Right atrium auricular region (tissue), 2 donors: ENCODE measurements at regions not wholly inside any gene's neighbourhood (a gene's known extent, or its start where the extent isn't known, plus 50 kb on each side); places are given as distances from the start of the nearest gene placed in this dataset.
A peak's percentile ranks its signal among the peaks of the same experiment; 100 is the strongest.
"Not testable (repeated sequence)": the region's sequence is repeated elsewhere in the genome, so short reads cannot be mapped to it uniquely, and the experiment has no call there.

ENCODE experiments used
- DNase-seq: peaks from one replicate; pipeline ENCODE4 v3.0.0-alpha.2; 2019; ENCODE audit warnings: low spot score
- H3K27ac ChIP-seq, 2 donors: fragments of 200-600 bp; sonication (generic); 1 replicate in 1 of 2; 2 replicates in 1 of 2; pipeline ENCODE4 v1.5.1; 2016 to 2019
- H3K27me3 ChIP-seq, 2 donors: fragments of 200-600 bp; sonication (generic); one replicate each; pipeline versions ENCODE4 v1.5.1 to v1.6.0; 2017 to 2019
- H3K36me3 ChIP-seq: fragments of 200-600 bp; sonication (generic); one replicate; pipeline ENCODE4 v1.5.1; 2016
- H3K4me1 ChIP-seq, 2 donors: fragments of 200-600 bp; sonication (generic); one replicate each; pipeline versions ENCODE4 v1.5.1 to v1.6.0; 2017 to 2019
- H3K4me3 ChIP-seq, 2 donors: fragments of 200-600 bp; sonication (generic); 1 replicate in 1 of 2; 2 replicates in 1 of 2; pipeline ENCODE4 v1.5.1; 2017 to 2019; ENCODE audit warnings: mild to moderate bottlenecking in 1 of 2, moderate library complexity in 1 of 2
- H3K9me3 ChIP-seq, 2 donors: fragments of 200-600 bp; sonication (generic); one replicate each; pipeline ENCODE4 v1.5.1; 2019
- CTCF ChIP-seq, 2 donors: fragments of 200-600 bp; sonication (generic); IDR thresholded peaks; one replicate each; pipeline ENCODE4 v1.5.1; 2019; ENCODE audit warnings: antibody characterized with exemption in 2 of 2

- Histone ChIP-seq H3K9me3 (no peaks in the 10 kb centered on the region), H3K4me3 (no peak overlapping the region), H3K4me1 (no peaks in the 10 kb centered on the region), H3K27ac (no peak overlapping the region), H3K27me3 (no peaks in the 10 kb centered on the region), H3K36me3 (no peaks in the 10 kb centered on the region)
- TF ChIP-seq CTCF (IDR thresholded peaks at IDR 0.05) = no peak
- DNase-seq = no peak
Observed at GRCh38 chr19:20294181-20294580, 127.2 kb downstream of the ZNF486 start.

GRCh38 chr19:20292520-20292919, 125.5 kb downstream of the ZNF486 start:
- DNase-seq = not testable (repeated sequence)

GRCh38 chr19:20289186-20289585, 122.2 kb downstream of the ZNF486 start:
- no peaks in the 10 kb centered on the region for H3K27me3 ChIP-seq
- H3K4me3 ChIP-seq = no peak overlapping the region
- no peak overlapping the region for H3K27ac ChIP-seq
- DNase-seq = no peak
- no peaks in the 10 kb centered on the region for H3K36me3 ChIP-seq
- H3K9me3 ChIP-seq = no peaks in the 10 kb centered on the region
- no peak for TF ChIP-seq CTCF (IDR thresholded peaks at IDR 0.05)
- H3K4me1 ChIP-seq = no peaks in the 10 kb centered on the region

More at GRCh38 chr19:20292520-20292919, 125.5 kb downstream of the ZNF486 start:
- H3K4me3 ChIP-seq, H3K36me3 ChIP-seq, H3K9me3 ChIP-seq, H3K27ac ChIP-seq, H3K4me1 ChIP-seq, H3K27me3 ChIP-seq: not testable (repeated sequence)

- H3K4me1 ChIP-seq = no peaks in the 10 kb centered on the region
- H3K4me3 ChIP-seq = no peak overlapping the region
- H3K27ac ChIP-seq = no peak overlapping the region
- no peak for TF ChIP-seq CTCF (IDR thresholded peaks at IDR 0.05)
- DNase-seq = no peak
- H3K9me3 ChIP-seq = no peaks in the 10 kb centered on the region
- no peaks in the 10 kb centered on the region for H3K27me3 ChIP-seq
- no peaks in the 10 kb centered on the region for H3K36me3 ChIP-seq
Observed at GRCh38 chr19:20287070-20287469, 120.1 kb downstream of the ZNF486 start.

GRCh38 chr19:20285876-20286275, 118.9 kb downstream of the ZNF486 start:
- not testable (repeated sequence) for H3K27ac ChIP-seq, H3K27me3 ChIP-seq, DNase-seq, H3K9me3 ChIP-seq, H3K4me3 ChIP-seq, H3K4me1 ChIP-seq, H3K36me3 ChIP-seq

GRCh38 chr19:20279516-20279915, 112.5 kb downstream of the ZNF486 start:
- H3K4me3 ChIP-seq = no peak overlapping the region
- DNase-seq = no peak
- no peak for TF ChIP-seq CTCF (IDR thresholded peaks at IDR 0.05)
- no peak overlapping the region for H3K27ac ChIP-seq
- no peaks in the 10 kb centered on the region for H3K36me3 ChIP-seq
- no peaks in the 10 kb centered on the region for H3K9me3 ChIP-seq
- H3K27me3 ChIP-seq = no peaks in the 10 kb centered on the region
- no peaks in the 10 kb centered on the region for H3K4me1 ChIP-seq

- TF ChIP-seq CTCF (IDR thresholded peaks at IDR 0.05) = peak; percentile 60 to 88
- DNase-seq = no peak
- Histone ChIP-seq H3K9me3 (no peaks in the 10 kb centered on the region), H3K4me1 (no peaks in the 10 kb centered on the region), H3K27me3 (no peaks in the 10 kb centered on the region), H3K36me3 (no peaks in the 10 kb centered on the region), H3K27ac (no peak overlapping the region), H3K4me3 (no peak overlapping the region)
Observed at GRCh38 chr19:20278342-20278741, 111.3 kb downstream of the ZNF486 start.

GRCh38 chr19:20276732-20277082, 109.7 kb downstream of the ZNF486 start:
- not testable (repeated sequence) for H3K27ac ChIP-seq, H3K27me3 ChIP-seq, H3K4me1 ChIP-seq, H3K36me3 ChIP-seq, DNase-seq, H3K9me3 ChIP-seq, H3K4me3 ChIP-seq
